HT-29 (cell line): ENCODE measurements at regions not wholly inside any gene's neighbourhood (a gene's known extent, or its start where the extent isn't known, plus 50 kb on each side); places are given as distances from the start of the nearest gene placed in this dataset.

Experiments
- small RNA-seq: library from RNA; depleted of rRNA; stranded (forward); fragments of <200 nt; gene quantifications from one replicate; pipeline ENCODE3, GENCODE V24; 2014

Small RNAs in the stretch of these regions (small RNA-seq; reads per million reads assigned to genes)
- 0.36 reads per million for gene RNA5SP330
